Activated CD4-positive, CD25-positive, alpha-beta regulatory T cell treated with anti-CD3 and anti-CD28 coated beads, Interleukin-2, amount 50 U/mL, for 16 hours (primary cell): ENCODE measurements at regions not wholly inside any gene's neighbourhood (a gene's known extent, or its start where the extent isn't known, plus 50 kb on each side); places are given as distances from the start of the nearest gene placed in this dataset.

Experiments used
- DNase-seq: peaks from one replicate; pipeline ENCODE4 v3.0.0-alpha.2; 2020; ENCODE audit warnings: low read depth, low spot score

- DNase-seq, result no peak
Observed at GRCh38 chr11:32161293-32161692, 70.4 kb downstream of the RCN1 start.

- DNase-seq, result no peak
Observed at GRCh38 chr11:32162351-32162750, 71.5 kb downstream of the RCN1 start.

DNA sequence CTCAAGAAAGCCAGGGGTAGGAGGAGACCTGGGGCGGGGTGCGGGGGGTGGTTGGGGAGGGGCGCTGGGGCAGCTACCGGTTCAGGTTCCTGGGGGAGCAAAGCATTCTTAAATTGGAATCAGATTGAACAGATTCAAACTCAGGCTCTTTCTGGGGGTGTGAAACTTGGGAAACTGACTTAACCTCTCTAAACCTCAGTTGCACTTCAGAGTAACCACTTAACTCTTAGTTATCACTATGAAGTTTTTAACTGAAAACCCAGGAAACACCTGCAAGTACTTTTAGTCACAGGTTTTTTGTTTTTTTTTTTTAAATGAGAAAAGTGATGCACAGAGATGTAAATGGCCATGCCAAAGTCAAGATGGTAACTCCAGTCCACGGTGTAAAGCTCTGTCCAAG is 72.0 kb downstream of the RCN1 start:
- DNase-seq, result no peak

DNA sequence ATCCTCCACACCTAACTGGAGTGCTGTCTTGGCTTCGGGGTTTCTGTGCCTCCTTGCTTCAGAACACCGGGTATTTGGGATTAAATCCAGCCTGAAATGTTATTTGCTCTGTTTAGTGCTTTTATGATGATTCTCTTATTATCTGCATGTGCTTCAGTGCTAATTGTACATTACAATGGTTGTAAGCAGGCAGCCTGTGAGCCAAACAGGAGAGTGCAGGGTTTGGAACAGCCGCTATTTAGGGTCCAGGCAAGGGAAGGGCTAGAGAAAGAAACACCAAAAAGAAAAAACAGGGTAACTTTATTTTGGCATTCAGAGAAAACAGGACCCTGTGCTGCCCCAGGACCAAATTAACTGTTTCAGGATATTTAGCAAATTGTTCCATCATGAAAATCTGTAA is 72.7 kb downstream of the RCN1 start:
- no peak for DNase-seq

- DNase-seq, result no peak
Observed at GRCh38 chr11:32164836-32165235, 74.0 kb downstream of the RCN1 start.

DNA sequence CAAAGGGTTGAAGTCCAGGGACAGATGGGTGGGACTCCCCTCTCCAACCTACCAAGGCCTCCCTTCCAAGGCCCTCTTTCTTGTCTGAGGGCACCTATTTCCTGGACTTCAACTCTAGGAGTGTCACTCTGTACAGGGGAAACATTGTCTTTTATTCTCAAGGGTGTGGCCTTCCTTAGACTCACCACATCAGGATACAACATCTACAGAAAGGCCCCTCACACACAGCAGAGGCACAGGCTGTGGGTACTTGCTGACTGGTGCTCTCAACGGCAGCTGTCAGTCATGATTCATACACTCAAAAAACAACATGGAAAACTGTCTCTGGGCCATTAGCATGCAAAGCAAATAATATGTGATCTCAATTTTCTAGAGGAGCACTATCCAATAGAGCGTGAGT is 78.0 kb downstream of the RCN1 start:
- DNase-seq, result no peak

- DNase-seq, result no peak
Observed at GRCh38 chr11:32171445-32171844, 80.6 kb downstream of the RCN1 start.

GRCh38 chr11:32172041-32172847 is 81.4 kb downstream of the RCN1 start:
- no peak for DNase-seq

- DNase-seq, result no peak
Observed at GRCh38 chr11:32172848-32173834, 82.3 kb downstream of the RCN1 start.

GRCh38 chr11:32173977-32174376 is 83.1 kb downstream of the RCN1 start:
- DNase-seq, result no peak

DNA sequence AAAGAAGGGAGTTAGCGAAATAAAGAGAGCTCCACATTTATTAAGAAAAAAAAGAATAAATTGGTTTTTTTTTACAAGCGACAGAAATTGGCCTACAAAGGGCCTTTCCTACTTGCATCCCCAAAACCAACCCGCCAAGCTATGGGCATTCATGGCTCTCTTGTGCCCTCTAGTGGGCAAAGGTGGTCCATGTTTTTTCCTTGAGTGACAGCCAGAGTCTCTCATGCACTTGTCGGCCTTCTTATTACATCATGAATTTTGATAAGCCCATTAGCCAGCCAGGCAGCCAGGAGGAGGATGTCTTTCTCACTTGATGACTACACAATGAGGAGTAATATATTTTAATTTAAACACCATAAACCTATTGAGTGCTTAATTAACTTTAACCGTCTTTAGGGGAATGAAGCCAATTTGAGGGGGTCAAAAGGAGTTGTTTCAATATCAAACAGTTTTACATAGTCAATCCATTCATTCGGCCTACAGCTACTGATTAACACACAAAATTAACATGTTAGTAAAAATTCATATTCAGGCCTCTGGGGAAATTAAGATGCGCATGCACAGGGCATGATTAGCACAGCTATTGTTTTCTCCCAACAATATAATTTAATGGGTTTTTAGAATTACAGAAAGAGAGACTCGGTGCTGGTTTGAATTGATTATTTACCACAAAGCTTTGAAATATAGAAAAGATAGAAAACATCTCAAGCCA is 85.5 kb downstream of the RCN1 start:
- peak; percentile 60 for DNase-seq

- DNase-seq, result no peak
Observed at GRCh38 chr11:32178692-32179091, 87.8 kb downstream of the RCN1 start.

GRCh38 chr11:32183512-32183911 is 92.6 kb downstream of the RCN1 start:
- no peak for DNase-seq

DNA sequence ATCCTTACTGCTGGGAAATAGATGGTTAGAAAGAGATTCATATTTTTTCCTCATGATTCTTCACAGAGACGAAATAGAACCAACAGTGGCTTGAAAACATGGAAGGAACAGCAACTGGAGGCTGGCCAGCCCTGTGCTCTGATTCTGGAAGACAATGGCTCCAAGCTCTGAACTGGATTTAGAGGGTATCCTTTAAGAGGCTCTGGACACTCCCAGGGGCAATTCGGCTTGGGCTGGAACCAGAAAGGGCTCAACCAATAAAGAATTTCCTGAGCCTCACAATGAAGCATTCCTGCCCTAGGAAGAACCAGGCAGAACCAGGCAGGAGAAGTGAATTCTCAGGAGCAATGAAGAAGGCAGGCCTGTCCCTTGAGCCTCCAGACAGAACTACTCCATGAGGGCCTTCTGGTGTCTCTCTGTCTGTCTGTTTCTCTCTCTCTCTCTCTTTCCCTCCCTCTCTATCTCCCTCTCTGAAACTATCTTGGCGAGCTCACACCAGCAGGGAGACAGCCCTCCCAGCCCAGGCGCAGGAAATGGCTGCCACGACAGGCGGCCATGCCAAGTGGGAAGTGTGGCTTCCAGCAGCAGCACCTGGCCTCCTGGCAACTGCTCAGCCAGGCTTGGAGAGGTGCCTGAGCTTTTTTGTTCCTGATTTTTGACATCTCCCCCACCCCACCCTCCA is 93.3 kb downstream of the RCN1 start:
- no peak for DNase-seq

DNA sequence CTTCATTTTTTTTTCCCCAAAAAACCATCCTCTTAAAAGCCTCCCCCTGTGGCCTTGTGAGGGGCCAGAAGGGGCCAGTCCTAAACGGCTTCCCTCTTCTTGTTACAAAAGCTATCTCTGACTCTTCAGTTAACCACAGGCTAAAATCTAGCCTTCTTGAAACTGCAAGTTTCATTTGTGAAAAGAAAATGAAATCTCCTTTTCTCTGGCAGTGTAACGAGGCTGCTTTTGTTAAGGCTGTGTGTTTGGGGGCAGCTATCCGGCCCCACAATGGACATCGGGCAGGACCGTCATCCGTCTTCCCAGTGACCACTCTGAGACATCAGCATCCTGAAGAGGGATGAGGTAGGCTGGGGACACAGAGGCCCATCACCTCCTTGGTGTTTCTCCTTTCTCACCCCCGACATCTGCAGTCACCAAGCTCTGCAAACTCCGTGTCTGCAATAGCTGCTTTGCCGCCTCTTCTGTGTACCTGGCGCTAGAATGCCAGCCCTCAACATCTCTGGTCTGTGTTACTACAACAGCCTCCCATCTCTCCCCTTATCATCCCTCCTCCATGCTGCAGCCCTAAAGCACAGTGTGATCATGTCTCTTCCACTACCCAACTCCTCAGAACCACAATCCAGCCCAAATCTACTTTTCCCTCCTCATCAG is 94.0 kb downstream of the RCN1 start:
- DNase-seq, result no peak

DNA sequence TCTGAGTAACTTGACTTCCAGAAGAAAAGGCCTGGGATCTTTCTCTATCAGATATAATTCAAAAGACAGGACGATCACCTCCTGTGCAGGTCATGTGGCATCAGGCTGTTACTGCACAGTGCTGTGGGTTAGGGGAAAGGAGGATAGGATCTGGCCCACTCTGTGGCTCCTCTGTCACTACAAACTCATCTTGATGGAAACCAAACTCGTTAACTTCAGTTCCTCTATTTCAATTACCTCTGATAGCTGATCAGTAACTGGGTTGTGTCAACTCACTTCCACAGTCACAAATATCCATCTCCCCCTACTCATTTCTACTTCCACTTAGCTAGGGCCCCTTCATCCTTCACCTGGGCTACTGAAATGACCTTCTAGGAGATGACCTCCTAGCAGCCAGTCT is 95.2 kb downstream of the RCN1 start:
- no peak for DNase-seq

GRCh38 chr11:32187111-32187510 is 96.2 kb downstream of the RCN1 start:
- DNase-seq, result no peak

- no peak for DNase-seq
Observed at GRCh38 chr11:32188785-32189184, 97.9 kb downstream of the RCN1 start.

DNA sequence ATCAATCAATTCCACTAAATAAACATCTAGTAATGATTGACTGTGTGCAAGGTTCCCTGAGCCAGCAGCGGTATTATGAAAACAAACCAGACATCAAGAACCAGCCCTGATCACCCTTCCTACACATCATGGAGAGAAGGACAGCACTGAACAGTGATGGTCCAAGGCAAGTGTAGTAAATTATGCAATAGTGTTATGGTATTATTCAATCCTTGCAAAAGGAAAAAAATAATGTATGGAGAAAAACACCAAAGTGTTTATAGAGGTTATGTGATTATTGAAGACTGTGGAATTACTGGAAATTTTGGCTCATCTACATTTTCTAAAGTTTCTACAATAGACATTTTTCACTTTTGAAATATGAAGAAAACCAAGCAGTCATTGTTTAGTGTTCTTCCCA is 105.3 kb downstream of the RCN1 start:
- DNase-seq, result no peak

DNA sequence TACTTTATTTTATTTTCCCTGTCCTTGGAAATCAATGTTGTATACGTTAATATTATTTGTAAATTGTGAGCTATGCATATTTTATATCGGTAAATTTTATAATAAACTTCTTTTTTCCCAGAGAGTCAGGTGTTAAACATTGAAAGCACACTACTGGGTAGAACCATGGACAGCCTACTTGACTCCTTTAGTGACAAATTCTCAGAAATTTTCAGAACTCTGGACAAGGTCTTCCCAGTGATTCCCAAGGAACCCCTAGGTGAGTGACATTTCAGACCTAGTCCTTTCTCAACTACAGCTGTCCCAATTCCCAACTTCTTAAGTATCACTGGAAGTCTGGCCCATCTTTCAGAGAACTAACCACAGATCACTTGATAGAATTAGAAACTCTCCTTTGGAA is 107.2 kb downstream of the RCN1 start:
- DNase-seq, result no peak
